Loucy (cell line): ENCODE measurements at regions not wholly inside any gene's neighbourhood (a gene's known extent, or its start where the extent isn't known, plus 50 kb on each side); places are given as distances from the start of the nearest gene placed in this dataset.

Experiments used
- H2AFZ ChIP-seq: fragments of 200-600 bp; sonication (generic); 2 replicates; pipeline ENCODE4 v1.6.0; 2016; ENCODE audit warnings: antibody characterized with exemption, mild to moderate bottlenecking, low read length, moderate library complexity
- H3F3A ChIP-seq: fragments of 200-600 bp; 2 replicates; pipeline ENCODE4 v1.6.0; 2016; ENCODE audit warnings: antibody characterized with exemption, low read depth, mild to moderate bottlenecking
- H3K27me3 ChIP-seq: fragments of 200-600 bp; sonication (generic); 2 replicates; pipeline ENCODE4 v1.6.1; 2014; ENCODE audit warnings: low read length, mild to moderate bottlenecking; ENCODE audit not compliant: insufficient read depth, poor library complexity, severe bottlenecking
- H3K36me3 ChIP-seq: fragments of 200-600 bp; sonication (generic); 2 replicates; pipeline ENCODE4 v1.6.1; 2016; ENCODE audit warnings: low read length; ENCODE audit not compliant: insufficient read depth
- H3K4me1 ChIP-seq: fragments of 200-600 bp; sonication (generic); 2 replicates; pipeline ENCODE4 v1.5.1; 2014; ENCODE audit warnings: low read length, mild to moderate bottlenecking; ENCODE audit not compliant: insufficient read depth, poor library complexity, severe bottlenecking
- H3K4me2 ChIP-seq: fragments of 200-600 bp; sonication (generic); 2 replicates; pipeline ENCODE4 v1.6.0; 2014; ENCODE audit warnings: antibody characterized with exemption, low read length, low read depth, mild to moderate bottlenecking; ENCODE audit not compliant: poor library complexity, severe bottlenecking
- H3K4me3 ChIP-seq: fragments of 200-600 bp; sonication (generic); 2 replicates; pipeline ENCODE4 v1.5.1; 2014; ENCODE audit warnings: low read length, mild to moderate bottlenecking, mixed read lengths; ENCODE audit not compliant: poor library complexity, severe bottlenecking
- H3K79me2 ChIP-seq: fragments of 200-600 bp; sonication (generic); 2 replicates; pipeline ENCODE4 v1.6.1; 2014; ENCODE audit warnings: low read length; ENCODE audit not compliant: insufficient read depth
- H3K9ac ChIP-seq: fragments of 200-600 bp; sonication (generic); 2 replicates; pipeline ENCODE4 v1.6.0; 2014; ENCODE audit warnings: mild to moderate bottlenecking, low read depth, low read length, moderate library complexity; ENCODE audit not compliant: poor library complexity, severe bottlenecking
- H3K9me2 ChIP-seq: fragments of 200-600 bp; sonication (generic); replicated peaks from 2 replicates; pipeline ENCODE4 v1.6.1; 2016; ENCODE audit warnings: low read depth, low read length, mixed read lengths
- H3K9me3 ChIP-seq: fragments of 200-600 bp; sonication (generic); 2 replicates; pipeline ENCODE4 v1.6.1; 2014; ENCODE audit warnings: mild to moderate bottlenecking, antibody characterized with exemption, low read length, low read depth; ENCODE audit not compliant: insufficient read depth
- H4K20me1 ChIP-seq: fragments of 200-600 bp; sonication (generic); 2 replicates; pipeline ENCODE4 v1.6.0; 2014; ENCODE audit warnings: antibody characterized with exemption, low read length, mild to moderate bottlenecking; ENCODE audit not compliant: insufficient read depth, poor library complexity, severe bottlenecking
- EZH2phosphoT487 ChIP-seq: fragments of 200-600 bp; IDR thresholded peaks from 2 replicates; pipeline ENCODE4 v1.6.1; 2018; ENCODE audit warnings: antibody characterized with exemption, mild to moderate bottlenecking, moderate library complexity, borderline replicate concordance
- TF ChIP-seq, protein P1 (sequence below): fragments of 200-600 bp; sonication (generic); conservative IDR thresholded peaks from 2 replicates; pipeline ENCODE4 v1.5.1; 2014; ENCODE audit warnings: mild to moderate bottlenecking, antibody characterized with exemption, low read length

- Histone ChIP-seq H3F3A (0 out of 2 replicates have a peak, but pooled peaks cover 1% of the 10 kb centered on the region), H3K4me2 (no peak overlapping the region), H3K36me3 (no peaks in the 10 kb centered on the region), H3K9ac (no peak overlapping the region), H3K9me2 (no peaks in the 10 kb centered on the region), H3K9me3 (no peaks in the 10 kb centered on the region), H2AFZ (no peak overlapping the region), H3K4me1 (no peaks in the 10 kb centered on the region), H3K27me3 (no peaks in the 10 kb centered on the region), H3K4me3 (no peak overlapping the region), H3K79me2 (no peaks in the 10 kb centered on the region), H4K20me1 (no peaks in the 10 kb centered on the region)
- TF ChIP-seq, protein P1, sequence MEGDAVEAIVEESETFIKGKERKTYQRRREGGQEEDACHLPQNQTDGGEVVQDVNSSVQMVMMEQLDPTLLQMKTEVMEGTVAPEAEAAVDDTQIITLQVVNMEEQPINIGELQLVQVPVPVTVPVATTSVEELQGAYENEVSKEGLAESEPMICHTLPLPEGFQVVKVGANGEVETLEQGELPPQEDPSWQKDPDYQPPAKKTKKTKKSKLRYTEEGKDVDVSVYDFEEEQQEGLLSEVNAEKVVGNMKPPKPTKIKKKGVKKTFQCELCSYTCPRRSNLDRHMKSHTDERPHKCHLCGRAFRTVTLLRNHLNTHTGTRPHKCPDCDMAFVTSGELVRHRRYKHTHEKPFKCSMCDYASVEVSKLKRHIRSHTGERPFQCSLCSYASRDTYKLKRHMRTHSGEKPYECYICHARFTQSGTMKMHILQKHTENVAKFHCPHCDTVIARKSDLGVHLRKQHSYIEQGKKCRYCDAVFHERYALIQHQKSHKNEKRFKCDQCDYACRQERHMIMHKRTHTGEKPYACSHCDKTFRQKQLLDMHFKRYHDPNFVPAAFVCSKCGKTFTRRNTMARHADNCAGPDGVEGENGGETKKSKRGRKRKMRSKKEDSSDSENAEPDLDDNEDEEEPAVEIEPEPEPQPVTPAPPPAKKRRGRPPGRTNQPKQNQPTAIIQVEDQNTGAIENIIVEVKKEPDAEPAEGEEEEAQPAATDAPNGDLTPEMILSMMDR: no peak
- no peak for TF ChIP-seq EZH2phosphoT487
Measured at GRCh38 chr2:166614029-166614428, 120.0 kb upstream of the SCN7A start.

GRCh38 chr2:166613226-166613625 is 119.2 kb upstream of the SCN7A start:
- Histone ChIP-seq H3K4me2 (no peak overlapping the region), H3K36me3 (no peaks in the 10 kb centered on the region), H2AFZ (no peak overlapping the region), H3K9ac (no peak overlapping the region), H3K4me1 (no peaks in the 10 kb centered on the region), H4K20me1 (no peaks in the 10 kb centered on the region), H3K4me3 (no peak overlapping the region), H3K79me2 (no peaks in the 10 kb centered on the region), H3K9me3 (no peaks in the 10 kb centered on the region), H3K27me3 (no peaks in the 10 kb centered on the region), H3K9me2 (no peaks in the 10 kb centered on the region), H3F3A (no peaks in the 10 kb centered on the region)
- no peak for TF ChIP-seq EZH2phosphoT487
- TF ChIP-seq, protein P1: no peak

DNA sequence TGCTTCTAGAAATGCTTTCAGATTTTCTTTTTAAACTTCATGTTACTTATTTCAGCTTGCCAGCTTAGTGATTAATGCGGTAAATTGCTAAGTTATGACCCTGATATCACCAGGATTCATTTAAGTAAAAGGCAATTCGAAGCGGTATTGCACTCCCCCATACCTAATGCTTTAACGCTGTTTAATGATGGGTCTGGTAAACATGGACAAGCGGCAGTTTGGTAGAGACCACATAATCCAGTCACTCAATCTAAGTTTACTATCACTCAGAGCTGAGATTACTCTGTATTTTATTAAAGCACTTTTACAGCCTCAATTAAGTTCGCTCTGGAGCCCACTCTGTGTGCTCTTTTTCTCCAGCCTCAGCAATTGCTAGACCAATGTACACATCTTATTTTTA is 118.2 kb upstream of the SCN7A start:
- H3K9me3 ChIP-seq: no peaks in the 10 kb centered on the region
- H3F3A ChIP-seq: no peaks in the 10 kb centered on the region
- no peak overlapping the region for H3K4me3 ChIP-seq
- H3K36me3 ChIP-seq: no peaks in the 10 kb centered on the region
- H2AFZ ChIP-seq: no peak overlapping the region
- H3K79me2 ChIP-seq: no peaks in the 10 kb centered on the region
- H3K27me3 ChIP-seq: no peaks in the 10 kb centered on the region
- H3K4me2 ChIP-seq: no peak overlapping the region
- no peaks in the 10 kb centered on the region for H3K9me2 ChIP-seq
- no peaks in the 10 kb centered on the region for H3K4me1 ChIP-seq
- no peaks in the 10 kb centered on the region for H4K20me1 ChIP-seq
- TF ChIP-seq EZH2phosphoT487: no peak
- TF ChIP-seq, protein P1: no peak
- H3K9ac ChIP-seq: no peak overlapping the region
